H1 (cell line): ENCODE measurements at regions not wholly inside any gene's neighbourhood (a gene's known extent, or its start where the extent isn't known, plus 50 kb on each side); places are given as distances from the start of the nearest gene placed in this dataset.

Experiments
- CTCF ChIA-PET: fragments of 300-600 bp; sonication (Branson Sonifier 250); formaldehyde crosslinking; loops from one replicate; lab custom pipeline; 2021; ENCODE audit not compliant: partially characterized antibody; lab: Charles Lee
- POLR2A ChIA-PET: fragments of 300-600 bp; sonication (Branson Sonifier 250); formaldehyde crosslinking; loops from one replicate; lab custom pipeline; 2021; ENCODE audit warnings: inconsistent platforms; ENCODE audit not compliant: partially characterized antibody; lab: Charles Lee
- DNase-seq, 2 experiments: peaks; one replicate each; pipeline versions ENCODE4 v3.0.0 to v3.0.0-alpha.2; 2010 to 2022; ENCODE audit warnings: low spot score in 2 of 2, low read depth in 1 of 2, mixed read lengths in 1 of 2
- FAIRE-seq: peaks from 2 replicates; lab custom pipeline; 2011; peaks lifted over from hg19 to GRCh38; lab: Jason Lieb, UNC
- H2AFZ ChIP-seq: 2 replicates; pipeline ENCODE4 v1.8.1; 2012; ENCODE audit warnings: low read length, inconsistent platforms
- H2AK5ac ChIP-seq: 2 replicates; pipeline ENCODE4 v1.6.1; 2013; ENCODE audit warnings: low read depth, low read length
- H2BK120ac ChIP-seq: replicated peaks from 2 replicates; pipeline ENCODE3; 2013; ENCODE audit warnings: low read depth, low read length, inconsistent platforms
- H2BK12ac ChIP-seq: 2 replicates; pipeline ENCODE4 v1.6.1; 2013; ENCODE audit warnings: low read depth, low read length
- H2BK15ac ChIP-seq: 2 replicates; pipeline ENCODE4 v1.6.1; 2013; ENCODE audit warnings: low read length
- H2BK20ac ChIP-seq: 2 replicates; pipeline ENCODE4 v1.6.1; 2013; ENCODE audit warnings: low read length
- H2BK5ac ChIP-seq: 2 replicates; pipeline ENCODE4 v1.6.1; 2013; ENCODE audit warnings: low read depth, low read length
- H3K14ac ChIP-seq: 2 replicates; pipeline ENCODE4 v1.6.1; 2013; ENCODE audit warnings: inconsistent platforms; ENCODE audit not compliant: insufficient read length
- H3K18ac ChIP-seq: 2 replicates; pipeline ENCODE4 v1.6.1; 2013; ENCODE audit warnings: low read length; ENCODE audit errors: extremely low read depth
- H3K23ac ChIP-seq: 2 replicates; pipeline ENCODE4 v1.6.1; 2013; ENCODE audit warnings: inconsistent platforms; ENCODE audit not compliant: insufficient read length
- H3K23me2 ChIP-seq: 2 replicates; pipeline ENCODE4 v1.6.1; 2013; ENCODE audit warnings: low read depth, low read length
- H3K27ac ChIP-seq: 2 replicates; pipeline ENCODE4 v1.6.1; 2011; ENCODE audit warnings: low read depth, low read length, inconsistent platforms
- H3K27me3 ChIP-seq, 4 experiments: replicated peaks in 1 of 4; 1 replicate in 1 of 4; 2 replicates in 3 of 4; pipeline versions ENCODE4 v1.6.1 to v1.8.1; 2011 to 2013; ENCODE audit warnings: low read length in 3 of 4, mild to moderate bottlenecking in 3 of 4, inconsistent platforms in 2 of 4, mixed read lengths in 2 of 4, moderate library complexity in 1 of 4; ENCODE audit not compliant: control insufficient read depth in 3 of 4, insufficient read depth in 3 of 4; ENCODE audit errors: extremely low read depth in 1 of 4
- H3K36me3 ChIP-seq, 4 experiments: 2 replicates each; pipeline versions ENCODE4 v1.6.1 to v1.8.1; 2011 to 2013; ENCODE audit warnings: mild to moderate bottlenecking in 4 of 4, low read length in 3 of 4, moderate library complexity in 2 of 4, control low read depth in 1 of 4, inconsistent platforms in 1 of 4; ENCODE audit not compliant: insufficient read depth in 4 of 4, control insufficient read depth in 2 of 4
- H3K4ac ChIP-seq: replicated peaks from 2 replicates; pipeline ENCODE3; 2013; ENCODE audit warnings: low read length, low read depth, mixed read lengths, inconsistent platforms; ENCODE audit not compliant: insufficient read length
- H3K4me1 ChIP-seq, 4 experiments: replicated peaks in 1 of 4; 1 replicate in 1 of 4; 2 replicates in 3 of 4; pipeline versions ENCODE4 v1.6.1 to v1.8.1; 2011 to 2013; ENCODE audit warnings: low read length in 3 of 4, inconsistent platforms in 2 of 4, mixed read lengths in 1 of 4; ENCODE audit not compliant: insufficient read depth in 4 of 4, control insufficient read depth in 3 of 4
- H3K4me2 ChIP-seq, 2 experiments: 2 replicates each; pipeline versions ENCODE4 v1.6.1 to v1.8.1; 2011 to 2013; ENCODE audit warnings: low read depth in 2 of 2, low read length in 2 of 2, control low read depth in 1 of 2, inconsistent platforms in 1 of 2, mild to moderate bottlenecking in 1 of 2; ENCODE audit not compliant: insufficient read depth in 1 of 2
- H3K4me3 ChIP-seq, 4 experiments: fragments of 200-600, 300-600 bp in 1 of 4; sonication (generic), shearing (Covaris generic), sonication (Bioruptor Twin) in 1 of 4; 2 replicates each; pipeline versions ENCODE4 v1.5.1 to v1.8.1; 2011 to 2016; ENCODE audit warnings: low read length in 4 of 4, low read depth in 3 of 4, control low read depth in 2 of 4, inconsistent platforms in 2 of 4, mild to moderate bottlenecking in 2 of 4, mixed read lengths in 1 of 4, moderate library complexity in 1 of 4; ENCODE audit not compliant: insufficient read depth in 2 of 4; ENCODE audit errors: extremely low read depth in 1 of 4
- H3K56ac ChIP-seq: replicated peaks from 2 replicates; pipeline ENCODE3; 2013; ENCODE audit warnings: low read depth, mild to moderate bottlenecking, mixed read lengths, low read length, inconsistent platforms; ENCODE audit not compliant: insufficient read length
- H3K79me1 ChIP-seq: 2 replicates; pipeline ENCODE4 v1.6.1; 2013; ENCODE audit warnings: low read depth, low read length, control low read depth
- H3K79me2 ChIP-seq, 2 experiments: 2 replicates each; pipeline versions ENCODE4 v1.6.1 to v1.8.1; 2012 to 2013; ENCODE audit warnings: low read length in 2 of 2, mild to moderate bottlenecking in 2 of 2, inconsistent platforms in 1 of 2; ENCODE audit not compliant: insufficient read depth in 2 of 2, control insufficient read depth in 1 of 2
- H3K9ac ChIP-seq, 4 experiments: replicated peaks in 1 of 4; 1 replicate in 1 of 4; 2 replicates in 3 of 4; pipeline versions ENCODE4 v1.6.1 to v1.8.1; 2011 to 2013; ENCODE audit warnings: low read depth in 3 of 4, low read length in 3 of 4, control low read depth in 2 of 4, mild to moderate bottlenecking in 2 of 4, moderate library complexity in 2 of 4, inconsistent platforms in 1 of 4; ENCODE audit errors: extremely low read depth in 1 of 4
- H3K9me3 ChIP-seq, 2 experiments: 2 replicates each; pipeline versions ENCODE4 v1.6.1 to v1.8.1; 2012 to 2013; ENCODE audit warnings: mild to moderate bottlenecking in 2 of 2, moderate library complexity in 2 of 2, control low read depth in 1 of 2, inconsistent platforms in 1 of 2, low read depth in 1 of 2, low read length in 1 of 2, mixed read lengths in 1 of 2; ENCODE audit not compliant: insufficient read depth in 2 of 2
- H4K20me1 ChIP-seq, 2 experiments: replicated peaks in 1 of 2; 2 replicates each; pipeline versions ENCODE3 to v1.8.1; 2011 to 2013; ENCODE audit warnings: inconsistent platforms in 2 of 2, low read length in 2 of 2, mild to moderate bottlenecking in 1 of 2; ENCODE audit not compliant: insufficient read depth in 2 of 2, control insufficient read depth in 1 of 2
- H4K5ac ChIP-seq: 2 replicates; pipeline ENCODE4 v1.6.1; 2013; ENCODE audit warnings: low read length, low read depth, mixed read lengths, inconsistent platforms; ENCODE audit not compliant: insufficient read length
- H4K8ac ChIP-seq: 2 replicates; pipeline ENCODE4 v1.8.0; 2013; ENCODE audit warnings: mild to moderate bottlenecking, moderate library complexity, low read length, inconsistent platforms; ENCODE audit not compliant: insufficient read depth; ENCODE audit errors: extremely low read depth
- H4K91ac ChIP-seq: replicated peaks from 2 replicates; pipeline ENCODE3; 2013; ENCODE audit warnings: low read length, mixed read lengths, inconsistent platforms; ENCODE audit not compliant: insufficient read length
- ATF2 ChIP-seq: IDR thresholded peaks from 2 replicates; pipeline ENCODE4 v1.6.1; 2012; ENCODE audit warnings: low read length, inconsistent platforms
- BRCA1 ChIP-seq: IDR thresholded peaks from 2 replicates; pipeline ENCODE4 v1.6.1; 2012; ENCODE audit warnings: low read depth, low read length, improper control_type of control experiment
- CBX5 ChIP-seq: fragments of 300-800, 300-1000 bp; sonication (generic); IDR thresholded peaks from 2 replicates; pipeline ENCODE4 v1.7.1; 2016; ENCODE audit warnings: antibody characterized with exemption, low read length, low read depth
- CTCF ChIP-seq, 3 experiments: IDR thresholded peaks; 1 replicate in 2 of 3; 2 replicates in 1 of 3; pipeline versions ENCODE4 v1.5.1 to v1.6.1; 2011; ENCODE audit warnings: low read length in 3 of 3, mild to moderate bottlenecking in 3 of 3, inconsistent platforms in 2 of 3, low read depth in 1 of 3, moderate library complexity in 1 of 3; ENCODE audit not compliant: insufficient read depth in 1 of 3; ENCODE audit errors: control extremely low read depth in 1 of 3
- EGR1 ChIP-seq: IDR thresholded peaks from 2 replicates; pipeline ENCODE4 v1.6.1; 2011; ENCODE audit warnings: low read depth, low read length, borderline replicate concordance
- JUN ChIP-seq: IDR thresholded peaks from 2 replicates; pipeline ENCODE4 v1.6.1; 2011; ENCODE audit warnings: low read depth, mild to moderate bottlenecking, improper control_type of control experiment, low read length
- RFX5 ChIP-seq: IDR thresholded peaks from 2 replicates; pipeline ENCODE4 v1.6.1; 2011; ENCODE audit warnings: low read depth, low read length, improper control_type of control experiment, borderline replicate concordance
- SAP30 ChIP-seq: fragments of 300-600 bp; sonication (generic); IDR thresholded peaks from 2 replicates; pipeline ENCODE4 v1.7.1; 2012; ENCODE audit warnings: low read length, moderate library complexity, mild to moderate bottlenecking, inconsistent platforms; ENCODE audit not compliant: insufficient read depth, insufficient replicate concordance
- SUZ12 ChIP-seq: fragments of 200-600 bp; sonication (generic); IDR thresholded peaks from 2 replicates; pipeline ENCODE4 v1.6.1; 2012; ENCODE audit warnings: mild to moderate bottlenecking, inconsistent platforms, low read length, moderate library complexity, mixed read lengths
- TEAD4 ChIP-seq: IDR thresholded peaks from 2 replicates; pipeline ENCODE4 v1.6.1; 2012; ENCODE audit warnings: low read depth, low read length, inconsistent platforms, mixed read lengths
- YY1 ChIP-seq: IDR thresholded peaks from 2 replicates; pipeline ENCODE4 v1.6.1; 2011; ENCODE audit warnings: low read depth, mild to moderate bottlenecking, low read length
- WGBS, 2 experiments: shearing (Covaris generic) in 1 of 2; methylation state at CpG; one replicate each; pipeline versions ENCODE4 v1.1.6 to v1.1.7; 2013 to 2015; ENCODE audit warnings: low lambda C conversion rate in 2 of 2, mixed read lengths in 2 of 2, inconsistent platforms in 1 of 2, low coverage in 1 of 2, missing lambda C conversion rate in 1 of 2; ENCODE audit not compliant: insufficient replicate concordance in 2 of 2, insufficient coverage in 1 of 2, insufficient read length in 1 of 2; ENCODE audit errors: extremely low coverage in 1 of 2, missing lambda C conversion rate in 1 of 2; 5-methylcytosine and 5-hydroxymethylcytosine counted together

- H2AK5ac ChIP-seq = no peak overlapping the region
- CTCF ChIA-PET = no interaction called here
- TF ChIP-seq RFX5 (no peak), TEAD4 (no peak), CTCF (IDR thresholded peaks at IDR 0.05; ENCODE audit: control extremely low read depth in 1 of 3, insufficient read depth in 1 of 3, low read depth in 1 of 3, low read length in 3 of 3) (no peak), JUN (no peak), CBX5 (no peak), EGR1 (no peak), BRCA1 (no peak), ATF2 (no peak), SAP30 (no peak), YY1 (no peak), SUZ12 (no peak)
Observed at GRCh38 chr16:35306915-35307314, 1847.5 kb downstream of the TP53TG3F start.

More at GRCh38 chr16:35306915-35307314, 1847.5 kb downstream of the TP53TG3F start:
- Histone ChIP-seq H3K18ac (no peak overlapping the region), H3K27me3 (no peaks in the 10 kb centered on the region), H3K79me2 (no peaks in the 10 kb centered on the region), H2BK15ac (no peak overlapping the region), H2BK12ac (no peak overlapping the region), H4K8ac (no peak overlapping the region), H2BK5ac (no peak overlapping the region), H4K5ac (no peak overlapping the region), H3K56ac (no peak overlapping the region), H3K9ac (no peak overlapping the region), H3K14ac (no peak overlapping the region), H3K4me3 (no peak overlapping the region), H3K4me1 (no peaks in the 10 kb centered on the region), H3K4ac (no peak overlapping the region), H3K9me3 (peaks cover 90 to 97% of the 10 kb centered on the region in 2 experiments), H3K36me3 (no peaks in the 10 kb centered on the region), H2BK120ac (no peak overlapping the region), H3K23me2 (no peaks in the 10 kb centered on the region), H2AFZ (no peak overlapping the region), H3K4me2 (no peak overlapping the region), H4K91ac (no peak overlapping the region), H2BK20ac (no peak overlapping the region), H3K79me1 (no peaks in the 10 kb centered on the region), H3K23ac (no peak overlapping the region), H3K27ac (no peak overlapping the region), H4K20me1 (no peaks in the 10 kb centered on the region)
- FAIRE-seq (no peak), DNase-seq (no peak)
- 44% methylated on average over 1 of the region's 1 CpG; no CpG with 5 or more reads in 1 of the 2 experiments for WGBS, 2 experiments
- POLR2A ChIA-PET = no interaction called here
